GM18505 (cell line): ENCODE measurements at regions not wholly inside any gene's neighbourhood (a gene's known extent, or its start where the extent isn't known, plus 50 kb on each side); places are given as distances from the start of the nearest gene placed in this dataset.
"Not testable (repeated sequence)": the region's sequence is repeated elsewhere in the genome, so short reads cannot be mapped to it uniquely, and the experiment has no call there.

Experiments
- ATAC-seq: cut with Tn5 transposase; IDR thresholded peaks from one replicate; pipeline ENCODE4 v1.9.1; 2021; ENCODE audit not compliant: unreplicated experiment
- POLR2A ChIP-seq: IDR thresholded peaks from 4 replicates; pipeline ENCODE4 v1.6.1; 2011; ENCODE audit warnings: borderline replicate concordance; ENCODE audit not compliant: insufficient read depth, insufficient read length; ENCODE audit errors: extremely low read depth

GRCh38 chr16:59341368-59341767 lies 607.3 kb upstream of the GOT2 start:
- no peak for TF ChIP-seq POLR2A
- no peak for ATAC-seq

DNA sequence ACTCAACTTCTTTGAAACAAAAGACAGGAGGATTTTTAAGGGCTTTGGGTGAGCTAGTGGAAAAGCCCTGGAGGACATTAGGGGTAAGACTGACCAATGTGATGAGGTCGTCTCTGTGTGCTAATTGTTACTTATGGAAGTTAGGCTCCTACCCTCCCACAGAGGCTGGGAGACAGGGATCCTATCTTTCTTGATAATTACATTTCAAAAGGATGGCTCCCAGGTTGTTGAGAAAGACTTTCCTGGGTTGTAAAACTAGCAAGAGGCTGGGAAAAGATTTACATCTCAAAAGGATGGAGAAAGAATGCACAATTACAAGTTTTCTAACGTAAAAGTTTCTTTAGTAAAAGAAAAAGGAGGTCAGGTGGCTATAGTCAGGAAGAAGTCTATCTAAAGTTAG lies 605.8 kb upstream of the GOT2 start:
- no peak for TF ChIP-seq POLR2A
- no peak for ATAC-seq

GRCh38 chr16:59336136-59336695 lies 602.1 kb upstream of the GOT2 start:
- no peak for TF ChIP-seq POLR2A
- no peak for ATAC-seq

DNA sequence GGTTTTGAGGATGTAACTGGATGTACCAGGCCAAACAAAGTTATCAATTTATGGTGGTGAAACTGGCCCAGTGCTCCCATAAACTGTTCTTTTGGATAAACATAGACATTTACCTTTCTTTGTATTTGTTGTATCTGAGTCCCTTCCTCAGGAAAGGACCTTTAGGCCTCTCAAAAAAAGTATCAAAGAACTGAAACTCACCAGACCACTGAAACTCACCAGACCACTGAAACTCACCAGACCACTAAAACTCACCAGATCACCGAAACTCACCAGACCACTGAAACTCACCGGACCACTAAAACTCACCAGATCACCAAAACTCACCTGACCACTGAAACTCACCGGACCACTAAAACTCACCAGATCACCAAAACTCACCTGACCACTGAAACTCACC lies 597.6 kb upstream of the GOT2 start:
- not testable (repeated sequence) for ATAC-seq

DNA sequence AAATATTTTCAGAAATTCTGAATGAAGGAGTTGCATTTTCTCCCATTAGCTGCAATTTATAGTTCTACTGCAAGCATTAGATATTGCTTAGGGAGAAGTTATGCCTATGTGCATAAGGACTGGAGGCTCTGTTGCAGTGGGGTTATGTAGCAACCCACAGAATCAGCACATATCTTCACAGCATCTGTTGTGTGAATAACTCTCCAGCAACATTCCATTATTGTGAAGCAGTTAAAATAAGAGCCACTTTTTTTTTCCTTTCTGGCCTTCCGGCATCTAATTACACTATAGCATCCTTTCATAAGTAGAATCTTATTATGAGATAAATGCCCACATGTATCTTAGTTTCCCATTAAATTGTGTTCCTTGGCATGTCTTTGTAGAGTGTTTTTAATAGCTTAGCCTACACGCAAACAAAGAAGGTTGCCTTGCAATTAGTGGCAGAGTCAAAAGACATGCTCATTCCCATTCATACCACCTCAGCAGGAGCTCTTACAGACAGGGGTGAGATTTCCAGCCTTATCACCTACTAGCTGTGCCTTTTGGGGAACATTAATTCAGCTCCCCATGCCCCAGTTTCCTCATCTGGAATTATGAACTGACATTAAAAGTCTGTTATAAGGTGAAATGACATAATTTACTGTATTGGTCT lies 596.0 kb upstream of the GOT2 start:
- no peak for ATAC-seq
- TF ChIP-seq POLR2A, result no peak

DNA sequence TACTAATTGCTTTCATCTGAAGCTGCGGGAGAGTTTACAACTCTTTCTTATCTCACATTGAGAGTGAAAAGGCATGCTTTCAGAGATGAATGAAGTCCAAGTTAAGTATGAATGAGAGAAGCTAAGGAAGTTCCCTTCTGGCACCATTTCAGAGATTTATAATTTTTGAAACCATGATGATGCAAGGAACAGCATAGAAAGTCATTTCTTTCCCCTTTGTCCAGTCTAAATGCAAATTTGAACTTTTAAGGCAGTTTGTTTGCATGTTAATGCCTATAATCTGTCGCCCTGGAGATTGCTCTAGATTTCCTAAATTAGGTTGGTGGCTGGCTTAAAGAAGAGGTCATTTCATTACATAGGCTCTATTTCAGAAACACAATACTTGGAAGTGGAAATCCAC lies 594.8 kb upstream of the GOT2 start:
- TF ChIP-seq POLR2A, result no peak
- no peak for ATAC-seq

DNA sequence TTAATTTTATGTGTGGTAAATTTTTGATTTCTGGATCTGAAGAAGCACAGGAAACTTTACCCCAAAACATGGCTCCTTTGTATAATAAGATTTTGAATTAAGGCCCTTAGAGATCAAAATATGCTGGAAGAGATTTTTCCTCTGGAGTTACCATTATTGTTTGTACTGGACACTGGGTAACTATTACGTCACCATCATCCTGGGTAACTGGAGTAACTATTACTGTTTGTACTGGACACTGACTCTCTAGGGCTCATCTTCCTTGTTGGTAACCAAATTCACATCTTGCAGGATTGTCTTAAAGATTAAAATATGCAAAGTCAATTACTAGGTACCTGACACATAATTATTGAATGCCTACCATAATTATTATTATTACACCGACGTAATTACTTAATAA lies 593.8 kb upstream of the GOT2 start:
- ATAC-seq, result no peak

DNA sequence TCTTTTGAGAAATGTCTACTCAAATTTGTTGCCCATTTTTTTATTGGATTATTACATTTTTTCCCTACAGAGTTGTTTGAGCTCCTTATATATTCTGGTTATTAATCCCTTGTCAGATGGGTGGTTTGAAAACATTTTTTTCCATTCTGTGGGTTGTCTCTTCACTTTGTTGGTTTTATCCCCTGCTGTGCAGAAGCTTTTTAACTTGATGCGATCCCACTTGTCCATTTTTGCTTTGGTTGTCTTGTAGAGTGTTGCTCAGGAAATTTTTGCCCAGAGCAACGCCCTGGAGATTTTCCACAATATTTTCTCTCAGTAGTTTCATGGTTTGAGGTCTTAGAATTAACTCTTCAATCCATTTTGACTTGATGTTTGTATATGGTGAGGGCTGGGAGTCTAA lies 592.8 kb upstream of the GOT2 start:
- no peak for TF ChIP-seq POLR2A
- no peak for ATAC-seq

More for the DNA sequence above, 593.8 kb upstream of the GOT2 start:
- TF ChIP-seq POLR2A, result no peak

- no peak for ATAC-seq
- TF ChIP-seq POLR2A, result no peak
Observed at GRCh38 chr16:59324462-59324861, 590.3 kb upstream of the GOT2 start.

- ATAC-seq, result no peak
- TF ChIP-seq POLR2A, result no peak
Observed at GRCh38 chr16:59320657-59321056, 586.5 kb upstream of the GOT2 start.

- no peak for TF ChIP-seq POLR2A
- no peak for ATAC-seq
Observed at GRCh38 chr16:59319871-59320270, 585.8 kb upstream of the GOT2 start.

GRCh38 chr16:59305850-59306249 lies 571.7 kb upstream of the GOT2 start:
- ATAC-seq, result no peak
- no peak for TF ChIP-seq POLR2A

DNA sequence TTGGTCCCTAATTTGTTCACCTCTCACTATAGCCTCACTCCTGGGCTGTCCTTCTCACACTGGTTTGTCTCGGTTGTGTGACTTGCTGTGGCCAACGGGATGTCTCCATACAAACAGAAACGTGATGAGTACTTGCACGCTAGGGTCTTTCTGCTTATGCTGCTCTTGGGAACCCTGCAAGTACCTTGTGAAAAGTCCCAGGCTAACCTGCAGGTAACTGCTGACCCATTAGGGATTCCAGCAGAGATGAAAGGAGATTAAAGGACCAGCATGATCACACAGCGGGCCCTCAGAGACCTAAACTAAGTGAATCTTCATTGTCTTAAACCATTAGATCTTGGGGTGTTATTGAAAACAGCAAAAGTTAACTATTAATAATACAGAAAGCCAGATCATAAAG lies 562.8 kb upstream of the GOT2 start:
- TF ChIP-seq POLR2A, result no peak
- no peak for ATAC-seq

GRCh38 chr16:59295993-59296736 lies 562.0 kb upstream of the GOT2 start:
- TF ChIP-seq POLR2A, result no peak
- no peak for ATAC-seq

GRCh38 chr16:59295474-59295873 lies 561.4 kb upstream of the GOT2 start:
- ATAC-seq, result no peak
- TF ChIP-seq POLR2A, result no peak

DNA sequence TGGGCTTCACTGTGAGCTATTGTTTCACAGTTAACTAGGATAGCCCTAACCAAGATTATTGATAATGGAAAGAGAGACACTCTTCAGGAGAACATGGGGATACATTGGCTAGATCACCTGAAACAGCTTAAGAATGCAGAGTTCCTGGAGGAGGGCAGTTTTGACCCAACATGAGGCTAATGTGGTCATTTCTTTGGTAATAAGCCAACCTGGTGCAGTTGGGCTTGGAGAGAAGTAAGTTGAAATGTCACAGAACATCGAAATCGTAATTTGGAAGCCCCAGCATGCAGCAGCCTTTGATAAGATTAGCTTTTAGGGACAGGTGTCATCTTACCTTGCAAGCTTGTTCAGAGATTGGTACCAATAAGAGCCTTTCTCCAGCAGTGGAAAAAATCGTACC lies 556.6 kb upstream of the GOT2 start:
- TF ChIP-seq POLR2A, result no peak
- no peak for ATAC-seq
